NK-92 treated with Interleukin-12 subunit alpha and Interleukin-12 subunit beta, amount 100 ng/mL, for 24 hours (cell line): ENCODE measurements at regions not wholly inside any gene's neighbourhood (a gene's known extent, or its start where the extent isn't known, plus 50 kb on each side); places are given as distances from the start of the nearest gene placed in this dataset.

Experiments
- DNase-seq: peaks from one replicate; lab custom pipeline; 2025; lab: John Stamatoyannopoulos, UW

DNA sequence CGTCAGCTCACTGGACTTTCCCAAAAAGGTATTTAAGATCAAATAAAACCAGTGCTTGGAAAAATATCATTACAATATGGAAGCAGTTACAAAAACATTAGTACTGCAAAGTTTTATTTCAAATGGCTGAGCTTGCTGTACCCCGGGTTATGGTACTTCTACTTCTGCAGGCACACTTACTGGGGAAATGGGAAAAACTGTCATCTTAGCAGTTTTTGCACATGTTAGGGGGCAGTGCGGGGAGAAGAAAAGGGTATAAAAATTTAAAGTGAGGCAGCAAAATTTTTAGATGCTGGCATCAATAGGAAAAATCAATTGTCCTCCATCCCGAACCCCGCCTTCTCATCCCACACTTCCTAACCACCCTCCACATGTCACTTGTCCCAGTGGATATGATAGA is 133.4 kb downstream of the ATG4C start:
- DNase-seq = no peak

DNA sequence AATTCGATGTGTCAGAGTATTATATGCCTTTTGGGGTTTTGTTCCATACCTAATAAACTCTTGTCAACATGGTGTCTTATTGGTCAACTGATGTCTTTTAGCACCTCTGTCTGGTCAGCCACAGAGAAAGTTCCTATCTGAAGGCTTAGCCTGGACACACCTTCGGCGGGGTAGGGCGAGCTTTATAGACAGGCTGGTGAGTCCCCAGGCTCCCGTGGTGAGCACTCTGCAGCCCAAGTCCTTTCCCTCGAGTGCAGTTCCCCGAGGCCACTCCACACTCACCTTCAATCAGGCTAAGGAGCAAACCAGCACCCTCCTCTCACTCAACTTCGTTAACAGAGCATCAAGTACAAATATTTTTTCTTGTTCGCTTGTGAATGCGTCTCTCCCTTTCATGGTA is 133.9 kb downstream of the ATG4C start:
- no peak for DNase-seq

DNA sequence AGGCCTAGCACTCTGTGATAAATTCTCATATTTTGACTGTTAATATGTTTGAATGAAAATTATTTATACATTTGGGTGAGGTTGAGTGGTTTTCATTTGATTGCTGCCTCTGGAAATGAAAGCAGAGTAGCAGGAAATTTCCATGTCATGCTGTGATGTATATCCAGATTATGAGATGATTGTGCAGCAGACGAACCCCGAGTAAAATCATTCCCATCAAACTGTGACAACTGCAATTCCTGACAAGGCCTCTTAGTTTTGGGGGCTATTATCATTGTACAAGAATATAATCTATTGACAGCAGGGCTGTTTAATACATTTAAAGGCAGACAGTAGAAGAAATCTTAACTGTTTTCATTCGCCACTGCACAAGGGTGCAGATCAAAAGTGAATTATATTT is 134.8 kb downstream of the ATG4C start:
- no peak for DNase-seq

DNA sequence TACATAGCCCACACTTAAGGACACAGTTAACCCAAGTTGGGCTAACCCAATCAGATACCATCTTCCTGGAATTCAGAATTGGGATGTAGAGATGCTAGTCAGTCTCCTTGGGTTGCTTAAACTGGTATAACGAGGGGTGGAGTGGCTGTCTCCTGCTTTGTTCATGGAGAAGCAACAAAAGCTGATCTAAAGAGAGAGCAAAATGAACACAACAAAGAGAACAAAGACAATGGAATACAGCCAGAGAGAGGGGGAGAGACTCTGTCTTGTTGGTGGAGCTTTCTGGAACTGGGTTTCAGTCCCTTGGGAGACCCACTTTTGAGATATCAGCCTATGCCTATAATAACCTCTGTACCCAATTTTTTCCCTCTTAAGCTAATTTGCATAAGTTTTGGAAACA is 138.1 kb downstream of the ATG4C start:
- no peak for DNase-seq

GRCh38 chr1:62924983-62925790 is 141.3 kb downstream of the ATG4C start:
- DNase-seq = no peak

DNA sequence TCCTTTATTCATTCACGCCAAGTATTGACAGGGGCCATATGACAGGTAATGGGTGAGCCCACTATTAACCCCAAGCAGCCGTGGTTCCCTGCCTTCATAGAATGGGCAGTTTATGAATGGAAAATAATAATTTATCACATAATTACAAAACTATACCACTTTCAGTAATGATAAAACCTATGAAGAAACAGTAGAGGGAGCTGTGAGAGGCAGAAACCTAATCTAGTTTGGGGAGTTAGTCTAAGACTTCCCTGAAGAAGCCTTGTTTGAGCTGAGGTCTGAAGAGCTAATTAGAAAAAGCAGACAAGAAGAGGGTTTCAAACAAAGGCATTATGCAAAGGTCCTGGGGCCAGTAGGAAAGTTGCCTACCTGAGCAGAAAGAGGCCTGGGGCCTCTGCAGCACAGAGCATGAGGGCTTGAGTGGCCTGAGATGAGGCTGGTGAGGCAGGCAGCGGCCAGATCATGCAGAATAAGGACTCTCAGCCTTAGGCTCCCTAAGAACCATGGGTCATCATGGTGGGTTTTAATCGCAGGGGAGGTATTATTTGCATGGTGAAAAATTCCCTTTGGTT is 142.8 kb downstream of the ATG4C start:
- no peak for DNase-seq

DNA sequence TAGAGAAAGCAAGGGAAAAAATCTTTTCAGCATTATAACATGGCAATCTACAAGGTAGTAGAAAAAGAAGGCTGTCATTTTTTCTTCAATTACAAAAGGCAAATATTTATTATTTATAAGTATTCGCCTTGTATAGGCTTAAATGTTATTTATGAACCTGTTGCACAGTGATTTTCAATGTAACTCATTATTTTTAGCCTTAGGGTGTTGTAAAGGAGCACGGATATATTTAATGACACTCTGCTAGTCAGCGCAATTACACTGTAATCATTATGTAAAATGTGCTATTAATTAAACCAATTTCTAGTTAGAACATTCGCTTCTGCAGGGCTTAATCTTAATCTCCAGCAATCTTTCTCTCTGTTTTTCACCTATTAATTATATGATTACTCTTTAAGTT is 145.0 kb downstream of the ATG4C start:
- no peak for DNase-seq

DNA sequence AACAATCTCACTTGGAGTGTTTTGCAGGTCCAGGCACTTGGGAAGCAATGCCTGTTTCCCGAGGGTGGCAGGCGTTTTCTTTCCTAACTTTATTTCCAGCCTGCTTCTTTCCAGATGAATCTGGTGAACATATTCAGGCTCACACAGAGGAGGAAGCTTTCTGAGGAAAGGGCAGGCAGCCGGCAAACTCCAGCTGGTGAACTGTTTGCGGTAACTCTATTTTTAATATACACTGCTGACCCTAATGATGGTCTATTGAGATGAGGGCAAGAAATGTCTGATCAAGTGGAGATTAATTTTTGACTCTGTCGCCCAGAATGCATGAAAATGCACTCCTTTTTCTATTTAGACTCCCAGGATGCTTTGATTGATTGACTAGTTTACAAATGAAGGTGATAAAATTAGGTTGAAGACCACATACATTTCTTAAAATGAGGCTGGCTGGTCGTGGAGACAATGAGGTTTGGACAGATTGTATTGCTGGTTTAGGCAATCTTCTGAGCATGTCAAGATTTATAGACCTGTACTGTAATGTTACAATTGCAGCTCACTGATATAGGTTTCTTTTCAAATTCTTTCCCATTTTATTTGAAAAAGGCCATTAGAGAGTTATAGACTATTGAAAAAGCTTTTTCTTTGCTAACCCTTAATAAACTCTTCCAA is 153.8 kb downstream of the ATG4C start:
- DNase-seq = no peak

GRCh38 chr1:62941780-62942179 is 157.8 kb downstream of the ATG4C start:
- DNase-seq = no peak

- DNase-seq = no peak
These were observed 162.6 kb downstream of the ATG4C start for GRCh38 chr1:62946511-62946910.

DNA sequence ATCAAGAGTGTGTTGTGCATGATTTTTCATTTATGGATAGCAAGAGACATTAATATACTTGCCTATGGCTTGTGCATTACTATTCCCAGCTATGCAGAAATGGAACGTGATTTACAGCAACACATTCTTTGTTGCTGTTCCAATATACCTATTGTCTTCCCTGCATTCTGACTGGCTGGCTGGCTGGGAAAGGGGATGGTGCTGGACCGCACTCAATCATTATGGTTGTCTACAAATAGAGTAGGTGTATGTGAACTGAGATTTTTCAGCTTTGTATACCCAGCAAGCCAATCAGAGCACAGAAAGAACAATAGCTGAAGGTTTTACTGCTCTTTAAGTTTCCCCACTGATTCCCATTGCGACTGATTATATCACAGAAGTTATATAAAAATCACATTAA is 167.5 kb downstream of the ATG4C start:
- no peak for DNase-seq

DNA sequence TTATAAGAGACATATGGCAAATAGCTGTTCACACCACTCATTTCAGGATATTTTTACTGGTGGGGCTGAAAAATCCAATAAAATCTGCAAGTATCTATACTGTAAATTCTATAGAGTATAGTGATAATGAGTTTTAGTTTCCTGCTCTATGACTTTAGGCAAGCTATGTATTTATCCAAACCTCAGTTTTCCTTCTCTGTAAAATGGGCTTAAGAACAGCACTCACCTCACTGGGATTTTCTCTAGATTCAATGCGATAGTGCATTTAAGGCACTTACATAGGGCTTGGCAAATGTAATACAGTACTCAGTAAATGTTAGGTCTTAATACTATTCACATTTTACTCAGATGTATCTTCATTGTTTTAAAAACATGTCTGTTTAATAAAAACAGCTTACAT is 168.7 kb downstream of the ATG4C start:
- no peak for DNase-seq

DNA sequence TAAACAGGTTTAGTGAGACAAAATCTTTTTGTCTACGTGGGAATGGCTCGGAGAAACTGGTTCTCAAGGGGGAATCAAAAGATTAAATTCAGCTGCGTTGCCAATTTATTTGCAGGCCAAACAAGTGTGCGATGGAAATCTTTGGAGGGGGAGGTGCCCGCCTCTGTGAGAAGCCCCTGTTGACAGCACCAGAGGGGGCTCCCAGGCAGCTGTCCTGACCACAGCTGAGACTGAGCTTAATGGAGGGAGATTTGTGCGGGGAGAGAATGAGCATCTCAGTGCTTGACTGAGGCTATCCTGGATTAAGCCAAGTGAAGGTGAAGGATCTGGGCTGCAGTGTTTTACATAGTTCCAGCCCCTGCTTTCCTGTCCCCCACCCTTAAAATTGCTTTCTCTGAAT is 169.7 kb downstream of the ATG4C start:
- no peak for DNase-seq

DNA sequence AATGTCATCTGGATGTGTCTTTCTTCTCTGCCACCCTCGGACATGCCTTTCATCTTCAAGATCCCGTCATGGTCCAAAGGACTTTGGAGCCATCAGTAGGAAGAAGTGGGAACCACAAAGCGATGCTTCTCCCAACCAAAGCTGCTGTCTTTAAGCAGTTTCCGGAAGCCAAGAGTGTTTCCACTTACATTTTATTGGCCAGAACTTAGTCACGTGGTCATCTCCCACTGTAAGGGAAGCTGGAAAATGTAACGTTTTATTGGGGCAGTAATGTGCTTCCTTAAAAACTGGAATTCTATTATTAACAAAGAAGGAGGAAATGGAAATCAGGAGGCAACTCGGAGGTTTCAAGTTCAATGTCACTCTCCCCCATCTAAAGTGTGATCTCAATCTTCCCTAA is 170.8 kb downstream of the ATG4C start:
- no peak for DNase-seq

- DNase-seq = no peak
These were observed 171.7 kb downstream of the ATG4C start for GRCh38 chr1:62955666-62956065.

DNA sequence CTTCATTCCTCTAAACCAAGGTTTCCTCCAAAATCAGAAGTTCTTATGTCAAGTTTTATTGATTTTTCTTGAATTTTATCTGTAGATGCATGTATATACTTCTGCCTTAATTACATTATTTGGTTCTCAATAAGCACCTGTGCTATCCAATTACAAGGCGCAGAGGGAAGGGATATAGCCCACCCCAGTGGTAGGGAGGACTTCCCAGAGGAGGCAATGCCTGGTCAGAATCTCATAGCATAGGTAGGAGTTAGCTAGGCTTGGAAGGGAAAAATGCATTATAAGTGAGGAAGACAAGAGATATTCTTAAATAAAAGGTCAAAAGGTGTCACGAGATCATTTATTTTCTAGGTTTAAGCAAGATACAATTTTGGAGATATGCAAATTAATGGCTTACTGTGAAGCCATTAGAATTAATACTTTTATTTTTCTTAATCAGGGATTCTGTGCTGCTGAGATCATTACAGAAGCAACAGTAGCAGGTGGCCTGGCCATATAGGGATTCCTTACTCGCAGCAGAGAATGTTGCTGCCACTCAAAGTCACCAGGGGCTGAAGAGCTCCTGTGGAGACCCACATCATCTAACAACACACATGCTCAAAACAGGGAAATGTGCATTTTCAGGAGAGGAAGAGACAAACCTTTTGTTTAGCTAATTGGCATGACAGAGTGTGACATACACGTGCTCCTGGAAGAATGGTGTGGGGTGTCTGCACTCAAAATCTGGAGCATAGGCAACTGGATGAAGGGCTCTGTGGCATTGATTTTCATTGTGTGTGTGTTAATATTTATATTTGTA is 178.3 kb downstream of the ATG4C start:
- no peak for DNase-seq

- peak; percentile 5 for DNase-seq
These were observed 179.2 kb downstream of the ATG4C start for GRCh38 chr1:62962901-62963776.

DNA sequence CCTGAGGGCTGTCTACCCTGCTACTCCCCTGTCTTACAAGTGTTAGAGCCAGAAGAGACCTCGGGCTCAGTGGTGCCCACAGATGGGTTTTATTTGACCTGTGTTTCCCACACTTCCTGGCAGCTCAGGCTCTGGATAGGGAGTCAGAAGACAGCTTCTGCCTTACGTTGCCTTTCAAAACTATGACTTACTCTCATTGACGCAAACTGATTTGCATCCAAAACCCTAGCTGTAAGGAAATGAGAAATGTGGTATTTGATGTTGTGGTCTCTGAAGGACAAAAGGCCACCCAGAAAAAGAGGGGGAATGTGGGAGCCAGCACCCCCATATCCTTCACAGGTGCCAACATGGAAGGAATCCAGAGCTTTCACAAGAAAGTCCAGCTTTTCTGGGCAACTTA is 180.2 kb downstream of the ATG4C start:
- no peak for DNase-seq

DNA sequence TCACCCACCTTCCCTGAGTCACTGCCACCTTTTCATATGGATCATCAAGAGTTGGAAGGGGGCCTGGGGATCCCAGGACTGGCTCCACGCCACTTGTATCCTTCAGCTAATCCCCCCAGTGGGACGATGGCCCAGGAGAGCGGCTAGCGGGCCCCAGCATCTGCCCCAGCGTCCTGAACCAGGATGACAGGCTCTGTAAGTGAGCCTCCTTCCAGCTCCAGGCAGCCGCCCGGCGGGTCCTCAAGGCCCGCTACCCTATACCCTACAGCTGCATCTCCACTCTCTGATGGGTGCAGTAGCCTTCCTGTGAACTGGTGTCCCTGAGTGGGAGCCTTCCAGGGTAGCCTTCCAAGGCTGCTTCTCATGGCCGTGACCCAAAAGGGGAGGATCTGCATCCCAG is 183.1 kb downstream of the ATG4C start:
- DNase-seq = no peak

- no peak for DNase-seq
These were observed 193.4 kb downstream of the ATG4C start for GRCh38 chr1:62977366-62977765.

DNA sequence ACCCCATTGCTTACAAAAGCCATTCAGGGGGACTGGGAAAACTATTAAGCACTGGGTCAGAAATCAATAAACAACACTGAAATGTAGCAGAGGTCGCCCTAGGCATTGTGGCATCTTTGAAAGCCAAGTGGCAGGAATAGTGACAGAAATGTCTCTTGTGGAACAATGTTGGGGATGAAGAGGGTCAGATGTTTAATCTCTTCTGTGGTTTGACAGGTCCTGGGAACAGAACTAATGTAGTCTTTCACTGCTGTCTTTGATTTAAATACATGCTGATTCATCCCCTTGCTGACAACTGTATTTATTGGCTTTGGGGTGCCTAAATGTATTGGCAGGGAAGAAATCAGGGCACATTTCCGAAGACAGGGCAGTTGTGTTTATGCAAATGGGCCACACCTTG is 194.8 kb downstream of the ATG4C start:
- no peak for DNase-seq

- DNase-seq = no peak
These were observed 197.5 kb downstream of the ATG4C start for GRCh38 chr1:62981434-62981833.
